Spleen (tissue), 7 donors: ENCODE measurements at regions not wholly inside any gene's neighbourhood (a gene's known extent, or its start where the extent isn't known, plus 50 kb on each side); places are given as distances from the start of the nearest gene placed in this dataset.

Experiments used
- POLR2AphosphoS5 ChIP-seq, 3 donors: sonication (generic); formaldehyde crosslinking; IDR thresholded peaks; one replicate each; pipeline ENCODE4 v1.5.1; 2017; ENCODE audit warnings: antibody characterized with exemption in 3 of 3
- TF ChIP-seq, protein P1 (sequence below), 11 experiments: fragments of 200-600 bp in 7 of 11; fragments of 450-650 bp in 4 of 11; sonication (generic) in 4 of 11; IDR thresholded peaks in 8 of 11; conservative IDR thresholded peaks in 3 of 11; 1 replicate in 7 of 11; 2 replicates in 4 of 11; pipeline versions ENCODE4 v1.4.0 to v1.8.0; 2016 to 2021; ENCODE audit warnings: antibody characterized with exemption in 11 of 11, inconsistent platforms in 4 of 11, mild to moderate bottlenecking in 1 of 11
- donor health status: DM: no; HTN: no; CAD: no; lungs with moderate emphysema.
- donor health status: DM: no; HTN: no; CAD: no.
- donor health status: DM: no; HTN: no; CAD: no.

DNA sequence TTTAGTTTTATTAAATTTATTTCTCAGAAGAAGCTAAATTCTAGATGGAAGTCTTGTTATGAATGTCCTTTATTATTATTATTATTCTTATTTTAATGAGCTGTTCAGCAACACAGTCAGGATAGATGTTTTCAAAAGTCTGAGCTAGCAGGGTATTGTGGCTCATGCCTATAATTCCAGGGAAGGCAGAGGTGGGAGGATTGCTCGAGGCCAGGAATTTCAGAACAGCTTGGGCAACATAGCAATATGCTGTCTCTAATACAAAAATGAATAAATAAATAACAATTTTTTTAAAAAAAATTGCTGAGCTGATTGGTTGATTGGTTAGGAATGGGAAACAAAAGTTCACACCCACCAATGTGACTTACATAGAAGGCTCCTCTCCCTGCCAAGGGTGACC is 274.1 kb upstream of the CYRIA start:
- TF ChIP-seq, protein P1, sequence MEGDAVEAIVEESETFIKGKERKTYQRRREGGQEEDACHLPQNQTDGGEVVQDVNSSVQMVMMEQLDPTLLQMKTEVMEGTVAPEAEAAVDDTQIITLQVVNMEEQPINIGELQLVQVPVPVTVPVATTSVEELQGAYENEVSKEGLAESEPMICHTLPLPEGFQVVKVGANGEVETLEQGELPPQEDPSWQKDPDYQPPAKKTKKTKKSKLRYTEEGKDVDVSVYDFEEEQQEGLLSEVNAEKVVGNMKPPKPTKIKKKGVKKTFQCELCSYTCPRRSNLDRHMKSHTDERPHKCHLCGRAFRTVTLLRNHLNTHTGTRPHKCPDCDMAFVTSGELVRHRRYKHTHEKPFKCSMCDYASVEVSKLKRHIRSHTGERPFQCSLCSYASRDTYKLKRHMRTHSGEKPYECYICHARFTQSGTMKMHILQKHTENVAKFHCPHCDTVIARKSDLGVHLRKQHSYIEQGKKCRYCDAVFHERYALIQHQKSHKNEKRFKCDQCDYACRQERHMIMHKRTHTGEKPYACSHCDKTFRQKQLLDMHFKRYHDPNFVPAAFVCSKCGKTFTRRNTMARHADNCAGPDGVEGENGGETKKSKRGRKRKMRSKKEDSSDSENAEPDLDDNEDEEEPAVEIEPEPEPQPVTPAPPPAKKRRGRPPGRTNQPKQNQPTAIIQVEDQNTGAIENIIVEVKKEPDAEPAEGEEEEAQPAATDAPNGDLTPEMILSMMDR (IDR thresholded peaks at IDR 0.05 in 8 of 11, conservative IDR thresholded peaks at IDR 0.05 in 3 of 11), result no peak
- TF ChIP-seq POLR2AphosphoS5 (IDR thresholded peaks at IDR 0.05), result no peak
